HepG2 (cell line): ENCODE measurements at regions not wholly inside any gene's neighbourhood (a gene's known extent, or its start where the extent isn't known, plus 50 kb on each side); places are given as distances from the start of the nearest gene placed in this dataset.

Experiments
- ATAC-seq: fragments of 200-7000 bp; cut with Tn5 transposase; 3 replicates; pipeline ENCODE4 v1.9.1; 2020; ENCODE audit warnings: mild to moderate bottlenecking, moderate library complexity
- BruUV-seq: library from RNA; stranded (reverse); fragments of 400-500 nt; replicated peaks from 2 replicates; lab custom pipeline; 2021; lab: Mats Ljungman, UMichigan
- CTCF ChIA-PET: fragments of 300-600 bp; formaldehyde crosslinking; extraction: SDS; loops from one replicate; lab custom pipeline; 2021; ENCODE audit warnings: low total read pairs, inconsistent platforms, low intra/inter-chr PET ratio; lab: Yijun Ruan, JAX
- POLR2A ChIA-PET: fragments of 350-600 bp; sonication (Branson Sonifier 250); formaldehyde crosslinking; loops from one replicate; lab custom pipeline; 2020; ENCODE audit warnings: antibody characterized with exemption, inconsistent platforms; lab: Yijun Ruan, JAX
- DNase-seq: peaks from one replicate; pipeline ENCODE4 v3.0.0-alpha.2; 2015; ENCODE audit warnings: low spot score
- FAIRE-seq: peaks from 3 replicates; lab custom pipeline; 2011; peaks lifted over from hg19 to GRCh38; lab: Jason Lieb, UNC
- H2AFZ ChIP-seq: one replicate; pipeline ENCODE4 v1.6.1; 2011; ENCODE audit warnings: low read length, inconsistent platforms
- H3K27ac ChIP-seq: fragments of 300-600 bp; 3 replicates; pipeline ENCODE4 v1.8.0; 2011; ENCODE audit warnings: mixed run types, mild to moderate bottlenecking, mixed read lengths, low read length, inconsistent platforms; ENCODE audit not compliant: insufficient read depth; ENCODE audit errors: extremely low read length
- H3K27me3 ChIP-seq, 2 experiments: fragments of 200-600 bp in 1 of 2; 2 replicates in 1 of 2; 3 replicates in 1 of 2; pipeline versions ENCODE4 v1.6.0 to v1.8.0; 2011; ENCODE audit warnings: low read length in 2 of 2, mild to moderate bottlenecking in 2 of 2, moderate library complexity in 2 of 2, inconsistent platforms in 1 of 2; ENCODE audit not compliant: insufficient read depth in 2 of 2, control insufficient read depth in 1 of 2
- H3K36me3 ChIP-seq, 2 experiments: fragments of 200-600 bp in 1 of 2; replicated peaks in 1 of 2; 2 replicates in 1 of 2; 3 replicates in 1 of 2; pipeline versions ENCODE4 v1.5.1 to v1.8.0; 2011; ENCODE audit warnings: low read length in 2 of 2, inconsistent platforms in 1 of 2; ENCODE audit not compliant: insufficient read depth in 2 of 2, control insufficient read depth in 1 of 2
- H3K4me1 ChIP-seq: 2 replicates; pipeline ENCODE4 v1.5.1; 2012; ENCODE audit warnings: low read length, inconsistent platforms; ENCODE audit not compliant: insufficient read depth
- H3K4me2 ChIP-seq: 2 replicates; pipeline ENCODE4 v1.6.0; 2011; ENCODE audit warnings: low read depth, low read length, inconsistent platforms
- H3K4me3 ChIP-seq, 3 experiments: fragments of 200-600 bp in 1 of 3; sonication (generic), shearing (Covaris generic) in 1 of 3; replicated peaks in 1 of 3; 2 replicates each; pipeline ENCODE4 v1.5.1; 2011 to 2016; ENCODE audit warnings: low read length in 3 of 3, inconsistent platforms in 2 of 3, low read depth in 2 of 3, mild to moderate bottlenecking in 2 of 3, control low read depth in 1 of 3, mixed read lengths in 1 of 3; ENCODE audit not compliant: insufficient read depth in 1 of 3
- H3K79me2 ChIP-seq: one replicate; pipeline ENCODE4 v1.6.1; 2011; ENCODE audit warnings: low read length, inconsistent platforms; ENCODE audit not compliant: insufficient read depth
- H3K9ac ChIP-seq: 2 replicates; pipeline ENCODE4 v1.6.0; 2011; ENCODE audit warnings: mild to moderate bottlenecking, low read depth, low read length, inconsistent platforms; ENCODE audit not compliant: insufficient read depth
- H3K9me3 ChIP-seq: 2 replicates; pipeline ENCODE4 v1.5.1; 2012; ENCODE audit warnings: mild to moderate bottlenecking, low read length
- H4K20me1 ChIP-seq: 2 replicates; pipeline ENCODE4 v1.6.0; 2011; ENCODE audit warnings: inconsistent platforms, mild to moderate bottlenecking, low read length, moderate library complexity; ENCODE audit not compliant: insufficient read depth
- DDIT3 ChIP-seq: sonication (generic); formaldehyde crosslinking; IDR thresholded peaks from 2 replicates; pipeline ENCODE4 v1.4.0; 2020; ENCODE audit warnings: mild to moderate bottlenecking, missing genetic modification reagents
- DNMT1 ChIP-seq: sonication (generic); formaldehyde crosslinking; IDR thresholded peaks from 2 replicates; pipeline ENCODE4 v1.5.1; 2020; ENCODE audit warnings: mild to moderate bottlenecking, missing genetic modification reagents
- FOXM1 ChIP-seq: sonication (generic); formaldehyde crosslinking; IDR thresholded peaks from 2 replicates; pipeline ENCODE4 v1.5.0; 2020; ENCODE audit warnings: missing genetic modification reagents
- KIAA2018 ChIP-seq: sonication (generic); formaldehyde crosslinking; IDR thresholded peaks from 2 replicates; pipeline ENCODE4 v1.5.0; 2020; ENCODE audit warnings: mild to moderate bottlenecking, missing genetic modification reagents, borderline replicate concordance
- MXD1 ChIP-seq: sonication (generic); formaldehyde crosslinking; IDR thresholded peaks from 2 replicates; pipeline ENCODE4 v1.4.0; 2020; ENCODE audit warnings: mild to moderate bottlenecking, missing genetic modification reagents
- PRPF4 ChIP-seq: fragments of 200-400 bp; formaldehyde crosslinking; IDR thresholded peaks from 2 replicates; pipeline ENCODE4 v1.6.1; 2016; ENCODE audit warnings: low read length, low read depth; ENCODE audit not compliant: poor library complexity, severe bottlenecking
- TRIM24 ChIP-seq: sonication (generic); formaldehyde crosslinking; IDR thresholded peaks from 2 replicates; pipeline ENCODE4 v1.8.0; 2022; ENCODE audit warnings: mild to moderate bottlenecking, missing genetic modification reagents
- ZNF451 ChIP-seq: sonication (generic); formaldehyde crosslinking; IDR thresholded peaks from 2 replicates; pipeline ENCODE4 v1.5.0; 2020; ENCODE audit warnings: mild to moderate bottlenecking, missing genetic modification reagents
- ZNF569 ChIP-seq: sonication (generic); formaldehyde crosslinking; IDR thresholded peaks from 2 replicates; pipeline ENCODE4 v1.5.0; 2020; ENCODE audit warnings: mild to moderate bottlenecking, missing genetic modification reagents, moderate library complexity, borderline replicate concordance
- ZNF777 ChIP-seq: sonication (generic); formaldehyde crosslinking; IDR thresholded peaks from 2 replicates; pipeline ENCODE4 v1.4.0; 2020; ENCODE audit warnings: missing genetic modification reagents
- ZXDC ChIP-seq: sonication (generic); formaldehyde crosslinking; IDR thresholded peaks from 2 replicates; pipeline ENCODE4 v1.5.0; 2020; ENCODE audit warnings: mild to moderate bottlenecking, missing genetic modification reagents
- ZZZ3 ChIP-seq: sonication (generic); formaldehyde crosslinking; IDR thresholded peaks from 2 replicates; pipeline ENCODE4 v1.4.0; 2020; ENCODE audit warnings: missing genetic modification reagents, mild to moderate bottlenecking, borderline replicate concordance
- WGBS: methylation state at CpG from one replicate; pipeline ENCODE4 v1.1.6; 2017; ENCODE audit warnings: low lambda C conversion rate; 5-methylcytosine and 5-hydroxymethylcytosine counted together
- in situ Hi-C: cut with HindIII; loops from 2 replicates; pipeline ENCODE4 v1.10.0; 2017; ENCODE audit warnings: low pct_unique_long_range_greater_than_20kb; ENCODE audit not compliant: extremely low pct_ligation_motif_present
- intact Hi-C: fragments of 100-400 bp; cut with micrococcal nuclease; formaldehyde crosslinking; loops from one replicate; pipeline ENCODE4 v1.10.0; 2022; ENCODE audit not compliant: unreplicated experiment

GRCh38 chr2:9714630-9715214 is 83.9 kb upstream of the YWHAQ start (continued):
- TF ChIP-seq ZXDC (CRISPR knock-in tag) (no peak), ZNF777 (CRISPR knock-in tag) (no peak), DNMT1 (CRISPR knock-in tag) (no peak)
- TF ChIP-seq, all 625 proteins: peak for 0

- H3K4me1 ChIP-seq = no peaks in the 10 kb centered on the region
- H3K27ac ChIP-seq = no peak overlapping the region
- H3K9me3 ChIP-seq = no peaks in the 10 kb centered on the region
- in situ Hi-C loops (no loop called here), intact Hi-C loops (no loop called here)
- H3K79me2 ChIP-seq = no peaks in the 10 kb centered on the region
- no TSS peak for BruUV-seq
- ATAC-seq (no peak), DNase-seq (no peak), FAIRE-seq (no peak)
- 42% methylated on average over 6 of the region's 6 CpGs for WGBS
- ChIA-PET CTCF (no interaction called here), POLR2A (no interaction called here)
- no peaks in the 10 kb centered on the region for H3K36me3 ChIP-seq
- peaks cover 4 to 8% of the 10 kb centered on the region in 2 experiments; a peak in 3 of 5 replicates for H3K27me3 ChIP-seq
- H3K4me3 ChIP-seq = no peak overlapping the region
- H4K20me1 ChIP-seq = no peaks in the 10 kb centered on the region
- no peak overlapping the region for H3K9ac ChIP-seq
- H3K4me2 ChIP-seq = no peak overlapping the region
- H2AFZ ChIP-seq = no peak overlapping the region
- no peak for TF ChIP-seq KIAA2018
- TF ChIP-seq ZNF569 (CRISPR knock-in tag) = no peak
- no peak for TF ChIP-seq DDIT3 (CRISPR knock-in tag)
- no peak for TF ChIP-seq ZNF451 (CRISPR knock-in tag)
- TF ChIP-seq PRPF4 = no peak
- no peak for TF ChIP-seq MXD1 (CRISPR knock-in tag)
- TF ChIP-seq TRIM24 (CRISPR knock-in tag) = no peak
- TF ChIP-seq FOXM1 (CRISPR knock-in tag) = no peak
- TF ChIP-seq ZZZ3 = no peak
Observed at GRCh38 chr2:9715238-9715637, 84.4 kb upstream of the YWHAQ start.
